ENCODE measurements at regions not wholly inside any gene's neighbourhood (a gene's known extent, or its start where the extent isn't known, plus 50 kb on each side); places are given as distances from the start of the nearest gene placed in this dataset.

- no peak for DNase-seq (ENCODE audit: extremely low spot score, unreplicated experiment)
- no peak overlapping the region for H3K27ac Mint-ChIP-seq
- H3K27me3 Mint-ChIP-seq, result peaks cover 65% of the 10 kb centered on the region
- TF ChIP-seq, protein P1, sequence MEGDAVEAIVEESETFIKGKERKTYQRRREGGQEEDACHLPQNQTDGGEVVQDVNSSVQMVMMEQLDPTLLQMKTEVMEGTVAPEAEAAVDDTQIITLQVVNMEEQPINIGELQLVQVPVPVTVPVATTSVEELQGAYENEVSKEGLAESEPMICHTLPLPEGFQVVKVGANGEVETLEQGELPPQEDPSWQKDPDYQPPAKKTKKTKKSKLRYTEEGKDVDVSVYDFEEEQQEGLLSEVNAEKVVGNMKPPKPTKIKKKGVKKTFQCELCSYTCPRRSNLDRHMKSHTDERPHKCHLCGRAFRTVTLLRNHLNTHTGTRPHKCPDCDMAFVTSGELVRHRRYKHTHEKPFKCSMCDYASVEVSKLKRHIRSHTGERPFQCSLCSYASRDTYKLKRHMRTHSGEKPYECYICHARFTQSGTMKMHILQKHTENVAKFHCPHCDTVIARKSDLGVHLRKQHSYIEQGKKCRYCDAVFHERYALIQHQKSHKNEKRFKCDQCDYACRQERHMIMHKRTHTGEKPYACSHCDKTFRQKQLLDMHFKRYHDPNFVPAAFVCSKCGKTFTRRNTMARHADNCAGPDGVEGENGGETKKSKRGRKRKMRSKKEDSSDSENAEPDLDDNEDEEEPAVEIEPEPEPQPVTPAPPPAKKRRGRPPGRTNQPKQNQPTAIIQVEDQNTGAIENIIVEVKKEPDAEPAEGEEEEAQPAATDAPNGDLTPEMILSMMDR (conservative IDR thresholded peaks at IDR 0.05), result no peak
- no peaks in the 10 kb centered on the region for H3K9me3 Mint-ChIP-seq
- no peak overlapping the region for H3K4me3 Mint-ChIP-seq
- peaks cover 4% of the 10 kb centered on the region for H3K4me1 Mint-ChIP-seq (ENCODE audit: unreplicated experiment)
- H3K36me3 Mint-ChIP-seq, result no peaks in the 10 kb centered on the region
Observed at GRCh38 chr3:127451321-127451720, 139.2 kb downstream of the TPRA1 start.

DNA sequence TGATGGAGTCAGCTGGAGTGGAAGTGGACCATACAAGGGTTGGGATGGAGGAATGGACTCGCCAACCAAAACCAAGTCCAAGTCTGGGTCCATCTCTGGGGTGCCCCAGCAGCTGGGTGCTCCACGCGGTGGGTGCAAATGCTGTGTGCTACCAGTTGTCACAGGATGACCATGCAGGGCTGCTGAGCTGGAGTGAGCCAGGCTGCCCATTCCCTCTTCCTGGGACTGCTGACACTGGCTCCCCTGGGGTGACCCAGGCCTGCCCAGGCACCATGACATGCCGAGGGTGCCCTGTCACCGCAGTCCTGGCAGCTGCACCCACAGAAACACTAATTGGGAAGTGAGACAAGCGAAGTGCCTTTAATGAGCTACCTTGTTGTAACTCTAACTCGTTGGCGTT is 140.2 kb downstream of the TPRA1 start:
- Mint-ChIP-seq H3K27ac (no peak overlapping the region), H3K4me1 (ENCODE audit: unreplicated experiment) (no peaks in the 10 kb centered on the region), H3K9me3 (no peaks in the 10 kb centered on the region), H3K4me3 (no peak overlapping the region), H3K27me3 (peaks cover 63% of the 10 kb centered on the region), H3K36me3 (no peaks in the 10 kb centered on the region)
- peak; percentile 62 for DNase-seq (ENCODE audit: extremely low spot score, unreplicated experiment)
- TF ChIP-seq, protein P1 (conservative IDR thresholded peaks at IDR 0.05), result no peak

- H3K4me3 Mint-ChIP-seq, result no peak overlapping the region
- peaks cover 56% of the 10 kb centered on the region for H3K27me3 Mint-ChIP-seq
- TF ChIP-seq, protein P1 (conservative IDR thresholded peaks at IDR 0.05), result no peak
- H3K36me3 Mint-ChIP-seq, result no peaks in the 10 kb centered on the region
- no peaks in the 10 kb centered on the region for H3K4me1 Mint-ChIP-seq (ENCODE audit: unreplicated experiment)
- H3K27ac Mint-ChIP-seq, result no peak overlapping the region
- no peaks in the 10 kb centered on the region for H3K9me3 Mint-ChIP-seq
- DNase-seq (ENCODE audit: extremely low spot score, unreplicated experiment), result no peak
Observed at GRCh38 chr3:127449486-127450212, 140.9 kb downstream of the TPRA1 start.

DNA sequence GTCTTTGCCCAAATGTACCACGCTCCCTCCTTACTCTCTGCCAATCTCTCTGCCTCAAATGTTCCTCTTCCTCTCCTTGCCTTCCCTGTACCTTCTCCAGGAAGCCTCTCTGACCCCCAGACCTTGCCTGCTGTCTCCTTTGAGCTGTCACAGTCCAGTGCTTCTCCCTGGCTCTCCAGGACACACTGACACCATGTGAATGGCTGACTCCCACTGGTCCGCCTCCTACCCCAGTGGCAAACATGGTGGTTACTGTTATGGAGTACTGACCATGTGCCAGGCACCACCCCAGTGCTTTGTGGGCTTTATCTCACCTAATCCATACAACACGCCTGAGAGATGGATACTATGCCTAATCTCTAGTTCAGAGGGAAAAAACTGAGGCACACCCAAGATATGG is 141.9 kb downstream of the TPRA1 start:
- TF ChIP-seq, protein P1 (conservative IDR thresholded peaks at IDR 0.05), result no peak
- no peaks in the 10 kb centered on the region for H3K9me3 Mint-ChIP-seq
- peak; percentile 43 for DNase-seq (ENCODE audit: extremely low spot score, unreplicated experiment)

GRCh38 chr3:127448161-127448561 is 142.4 kb downstream of the TPRA1 start:
- Mint-ChIP-seq H3K36me3 (no peaks in the 10 kb centered on the region), H3K4me3 (no peak overlapping the region), H3K27me3 (peaks cover 42% of the 10 kb centered on the region), H3K27ac (no peak overlapping the region), H3K9me3 (no peaks in the 10 kb centered on the region), H3K4me1 (ENCODE audit: unreplicated experiment) (no peaks in the 10 kb centered on the region)
- no peak for DNase-seq (ENCODE audit: extremely low spot score, unreplicated experiment)
- TF ChIP-seq, protein P1 (conservative IDR thresholded peaks at IDR 0.05), result no peak

More for the DNA sequence above, 141.9 kb downstream of the TPRA1 start:
- H3K4me3 Mint-ChIP-seq, result no peak overlapping the region
- no peak overlapping the region for H3K27ac Mint-ChIP-seq
- H3K4me1 Mint-ChIP-seq (ENCODE audit: unreplicated experiment), result no peaks in the 10 kb centered on the region
- H3K36me3 Mint-ChIP-seq, result no peaks in the 10 kb centered on the region
- H3K27me3 Mint-ChIP-seq, result peaks cover 47% of the 10 kb centered on the region
